K562 (cell line): ENCODE measurements at regions not wholly inside any gene's neighbourhood (a gene's known extent, or its start where the extent isn't known, plus 50 kb on each side); places are given as distances from the start of the nearest gene placed in this dataset.

Experiments used
- ATAC-seq: fragments of 200-7000 bp; cut with Tn5 transposase; 3 replicates; pipeline ENCODE4 v1.9.1; 2020; ENCODE audit warnings: moderate library complexity
- BruUV-seq: library from RNA; stranded (reverse); fragments of 400-500 nt; replicated peaks from 2 replicates; lab custom pipeline; 2021; lab: Mats Ljungman, UMichigan
- CTCF ChIA-PET: fragments of 300-600 bp; formaldehyde crosslinking; extraction: SDS; loops from one replicate; lab custom pipeline; 2021; ENCODE audit warnings: low intra/inter-chr PET ratio; lab: Yijun Ruan, JAX
- POLR2A ChIA-PET: fragments of 300-600, 350-650 bp; sonication (Branson Sonifier 250); formaldehyde crosslinking; extraction: SDS; loops from one replicate; lab custom pipeline; 2021; ENCODE audit warnings: antibody characterized with exemption, inconsistent platforms; lab: Yijun Ruan, JAX
- DNase-seq, 4 experiments: peaks; one replicate each; pipeline versions ENCODE4 v3.0.0 to v3.0.0-alpha.2; 2011 to 2018; ENCODE audit warnings: low spot score in 3 of 4, mixed read lengths in 3 of 4; ENCODE audit errors: extremely low read depth in 1 of 4
- FAIRE-seq: peaks from 2 replicates; lab custom pipeline; 2011; peaks lifted over from hg19 to GRCh38; lab: Jason Lieb, UNC
- H2AFZ ChIP-seq: 2 replicates; pipeline ENCODE4 v1.6.0; 2011; ENCODE audit warnings: low read depth, low read length, control low read depth, inconsistent platforms
- H3K27ac ChIP-seq: fragments of 200-600 bp; 3 replicates; pipeline ENCODE4 v1.8.0; 2011; ENCODE audit warnings: low read depth, mild to moderate bottlenecking, control low read depth, inconsistent platforms, low read length, moderate library complexity, mixed read lengths; ENCODE audit errors: extremely low read depth
- H3K27me3 ChIP-seq, 2 experiments: fragments of 300-600 bp in 1 of 2; 2 replicates in 1 of 2; 3 replicates in 1 of 2; pipeline versions ENCODE4 v1.6.0 to v1.8.0; 2011; ENCODE audit warnings: inconsistent platforms in 2 of 2, low read length in 2 of 2, mild to moderate bottlenecking in 1 of 2, mixed read lengths in 1 of 2, moderate library complexity in 1 of 2; ENCODE audit not compliant: control insufficient read depth in 2 of 2, insufficient read depth in 2 of 2
- H3K36me3 ChIP-seq: fragments of 300-600 bp; 3 replicates; pipeline ENCODE4 v1.8.0; 2011; ENCODE audit warnings: mild to moderate bottlenecking, low read length, inconsistent platforms; ENCODE audit not compliant: control insufficient read depth, insufficient read depth
- H3K4me1 ChIP-seq, 2 experiments: fragments of 200-600 bp in 1 of 2; replicated peaks in 1 of 2; 2 replicates in 1 of 2; 3 replicates in 1 of 2; pipeline versions ENCODE4 v1.5.1 to v1.8.0; 2011; ENCODE audit warnings: inconsistent platforms in 2 of 2, low read length in 2 of 2, mild to moderate bottlenecking in 1 of 2, mixed read lengths in 1 of 2, moderate library complexity in 1 of 2; ENCODE audit not compliant: control insufficient read depth in 2 of 2, insufficient read depth in 2 of 2
- H3K4me2 ChIP-seq: 2 replicates; pipeline ENCODE4 v1.6.1; 2011; ENCODE audit warnings: low read length, control low read depth, inconsistent platforms, mixed read lengths; ENCODE audit not compliant: insufficient read depth
- H3K4me3 ChIP-seq: fragments of 200-600 bp; sonication (generic), shearing (Covaris generic); 2 replicates; pipeline ENCODE4 v1.5.1; 2016; ENCODE audit warnings: control low read depth, inconsistent platforms
- H3K79me2 ChIP-seq: fragments of 200-600 bp; 3 replicates; pipeline ENCODE4 v1.8.0; 2011; ENCODE audit warnings: low read length, inconsistent platforms; ENCODE audit not compliant: control insufficient read depth, insufficient read depth
- H3K9ac ChIP-seq, 2 experiments: 2 replicates each; pipeline versions ENCODE4 v1.6.0 to v1.6.1; 2011; ENCODE audit warnings: low read depth in 2 of 2, low read length in 2 of 2, control low read depth in 1 of 2, inconsistent platforms in 1 of 2, mild to moderate bottlenecking in 1 of 2, mixed read lengths in 1 of 2; ENCODE audit not compliant: insufficient read depth in 1 of 2
- H3K9me1 ChIP-seq: one replicate; pipeline ENCODE4 v1.6.0; 2011; ENCODE audit warnings: inconsistent platforms, mild to moderate bottlenecking, low read length, moderate library complexity; ENCODE audit not compliant: control insufficient read depth, insufficient read depth
- H3K9me3 ChIP-seq: replicated peaks from 2 replicates; pipeline ENCODE4 v1.5.1; 2011; ENCODE audit warnings: low read depth, low read length, inconsistent platforms; ENCODE audit not compliant: control insufficient read depth, insufficient read depth
- H4K20me1 ChIP-seq: replicated peaks from 2 replicates; pipeline ENCODE4 v1.6.1; 2011; ENCODE audit warnings: low read length, inconsistent platforms, mixed read lengths; ENCODE audit not compliant: control insufficient read depth, insufficient read depth
- NR3C1 ChIP-seq: sonication (generic); formaldehyde crosslinking; IDR thresholded peaks from 2 replicates; pipeline ENCODE4 v1.8.1; 2022; ENCODE audit warnings: missing genetic modification reagents
- SOX6 ChIP-seq: fragments of 450-650 bp; IDR thresholded peaks from 2 replicates; pipeline ENCODE4 v1.6.1; 2014; ENCODE audit warnings: mild to moderate bottlenecking
- STAG1 ChIP-seq: sonication (generic); formaldehyde crosslinking; IDR thresholded peaks from 2 replicates; pipeline ENCODE4 v1.5.0; 2020; ENCODE audit warnings: missing genetic modification reagents, borderline replicate concordance
- ZZZ3 ChIP-seq: fragments of 450-650 bp; IDR thresholded peaks from 2 replicates; pipeline ENCODE4 v1.6.1; 2016; ENCODE audit warnings: antibody characterized with exemption, mild to moderate bottlenecking, moderate library complexity
- WGBS: fragments of 100-300 bp; shearing (Covaris generic); methylation state at CpG from one replicate; pipeline ENCODE4 v1.1.6; 2016; ENCODE audit warnings: low coverage, mixed read lengths; ENCODE audit not compliant: insufficient coverage; ENCODE audit errors: missing lambda C conversion rate; 5-methylcytosine and 5-hydroxymethylcytosine counted together
- in situ Hi-C: fragments of 300-500 bp; cut with MboI; formaldehyde crosslinking; loops from 4 replicates; pipeline ENCODE4 v1.15.0; 2018; ENCODE audit warnings: inconsistent platforms, mixed read lengths
- intact Hi-C: fragments of 100-400 bp; cut with micrococcal nuclease; formaldehyde crosslinking; loops from 2 replicates; pipeline ENCODE4 v1.14.2; 2022
- TF ChIP-seq, protein P1 (sequence below): sonication (generic); formaldehyde crosslinking; IDR thresholded peaks from 2 replicates; pipeline ENCODE4 v1.8.1; 2023; ENCODE audit warnings: missing genetic modification reagents, mild to moderate bottlenecking, borderline replicate concordance

DNA sequence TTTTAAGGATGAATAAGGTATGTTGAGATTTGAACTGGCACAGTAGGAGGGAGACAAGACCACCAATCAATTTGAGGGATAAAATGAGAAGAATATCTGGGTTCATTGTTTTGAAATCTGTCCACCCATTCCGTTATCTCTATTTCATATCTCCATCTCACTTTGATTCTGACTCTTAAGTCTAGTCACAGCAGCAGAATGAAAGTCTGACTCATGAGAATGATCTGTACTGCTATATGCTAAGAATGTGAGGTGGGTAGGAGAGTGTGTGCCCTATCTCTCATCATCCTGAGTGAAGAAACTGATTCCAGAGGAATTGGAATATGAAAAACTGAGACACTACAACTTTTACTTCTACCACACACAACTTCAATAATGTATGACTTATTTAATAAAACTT, 1994.5 kb upstream of the PIK3C3 start:
- H3K4me3 ChIP-seq = no peak overlapping the region
- H3K9me1 ChIP-seq = no peaks in the 10 kb centered on the region
- no peak for ATAC-seq
- CTCF ChIA-PET = no interaction called here
- H3K9me3 ChIP-seq = no peaks in the 10 kb centered on the region
- TF ChIP-seq STAG1 (CRISPR knock-in tag) (no peak), NR3C1 (CRISPR knock-in tag) (no peak), ZZZ3 (no peak), SOX6 (no peak)
- TF ChIP-seq, protein P1, sequence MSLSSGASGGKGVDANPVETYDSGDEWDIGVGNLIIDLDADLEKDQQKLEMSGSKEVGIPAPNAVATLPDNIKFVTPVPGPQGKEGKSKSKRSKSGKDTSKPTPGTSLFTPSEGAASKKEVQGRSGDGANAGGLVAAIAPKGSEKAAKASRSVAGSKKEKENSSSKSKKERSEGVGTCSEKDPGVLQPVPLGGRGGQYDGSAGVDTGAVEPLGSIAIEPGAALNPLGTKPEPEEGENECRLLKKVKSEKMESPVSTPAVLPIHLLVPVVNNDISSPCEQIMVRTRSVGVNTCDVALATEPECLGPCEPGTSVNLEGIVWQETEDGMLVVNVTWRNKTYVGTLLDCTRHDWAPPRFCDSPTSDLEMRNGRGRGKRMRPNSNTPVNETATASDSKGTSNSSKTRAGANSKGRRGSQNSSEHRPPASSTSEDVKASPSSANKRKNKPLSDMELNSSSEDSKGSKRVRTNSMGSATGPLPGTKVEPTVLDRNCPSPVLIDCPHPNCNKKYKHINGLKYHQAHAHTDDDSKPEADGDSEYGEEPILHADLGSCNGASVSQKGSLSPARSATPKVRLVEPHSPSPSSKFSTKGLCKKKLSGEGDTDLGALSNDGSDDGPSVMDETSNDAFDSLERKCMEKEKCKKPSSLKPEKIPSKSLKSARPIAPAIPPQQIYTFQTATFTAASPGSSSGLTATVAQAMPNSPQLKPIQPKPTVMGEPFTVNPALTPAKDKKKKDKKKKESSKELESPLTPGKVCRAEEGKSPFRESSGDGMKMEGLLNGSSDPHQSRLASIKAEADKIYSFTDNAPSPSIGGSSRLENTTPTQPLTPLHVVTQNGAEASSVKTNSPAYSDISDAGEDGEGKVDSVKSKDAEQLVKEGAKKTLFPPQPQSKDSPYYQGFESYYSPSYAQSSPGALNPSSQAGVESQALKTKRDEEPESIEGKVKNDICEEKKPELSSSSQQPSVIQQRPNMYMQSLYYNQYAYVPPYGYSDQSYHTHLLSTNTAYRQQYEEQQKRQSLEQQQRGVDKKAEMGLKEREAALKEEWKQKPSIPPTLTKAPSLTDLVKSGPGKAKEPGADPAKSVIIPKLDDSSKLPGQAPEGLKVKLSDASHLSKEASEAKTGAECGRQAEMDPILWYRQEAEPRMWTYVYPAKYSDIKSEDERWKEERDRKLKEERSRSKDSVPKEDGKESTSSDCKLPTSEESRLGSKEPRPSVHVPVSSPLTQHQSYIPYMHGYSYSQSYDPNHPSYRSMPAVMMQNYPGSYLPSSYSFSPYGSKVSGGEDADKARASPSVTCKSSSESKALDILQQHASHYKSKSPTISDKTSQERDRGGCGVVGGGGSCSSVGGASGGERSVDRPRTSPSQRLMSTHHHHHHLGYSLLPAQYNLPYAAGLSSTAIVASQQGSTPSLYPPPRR (CRISPR knock-in tag) = no peak
- no peaks in the 10 kb centered on the region for H3K36me3 ChIP-seq
- H3K27me3 ChIP-seq = no peaks in the 10 kb centered on the region
- no peak overlapping the region for H2AFZ ChIP-seq
- 0% methylated on average over 1 of the region's 1 CpG for WGBS
- no peak overlapping the region for H3K27ac ChIP-seq
- POLR2A ChIA-PET = no interaction called here
- FAIRE-seq = no peak
- H3K4me1 ChIP-seq = no peaks in the 10 kb centered on the region
- no peak overlapping the region for H3K4me2 ChIP-seq
- H4K20me1 ChIP-seq = no peaks in the 10 kb centered on the region
- BruUV-seq = no TSS peak
- no peak for DNase-seq
- no peak overlapping the region for H3K9ac ChIP-seq
- intact Hi-C loops = no loop called here
- H3K79me2 ChIP-seq = no peaks in the 10 kb centered on the region
- in situ Hi-C loops = no loop called here
